NCI-H446 (cell line): ENCODE measurements at regions not wholly inside any gene's neighbourhood (a gene's known extent, or its start where the extent isn't known, plus 50 kb on each side); places are given as distances from the start of the nearest gene placed in this dataset.

Experiments used
- DNase-seq, 2 experiments: peaks; one replicate each; lab custom pipeline; 2025; lab: John Stamatoyannopoulos, UW

GRCh38 chr7:51539840-51540239, 223.2 kb upstream of the COBL start:
- no peak for DNase-seq

DNA sequence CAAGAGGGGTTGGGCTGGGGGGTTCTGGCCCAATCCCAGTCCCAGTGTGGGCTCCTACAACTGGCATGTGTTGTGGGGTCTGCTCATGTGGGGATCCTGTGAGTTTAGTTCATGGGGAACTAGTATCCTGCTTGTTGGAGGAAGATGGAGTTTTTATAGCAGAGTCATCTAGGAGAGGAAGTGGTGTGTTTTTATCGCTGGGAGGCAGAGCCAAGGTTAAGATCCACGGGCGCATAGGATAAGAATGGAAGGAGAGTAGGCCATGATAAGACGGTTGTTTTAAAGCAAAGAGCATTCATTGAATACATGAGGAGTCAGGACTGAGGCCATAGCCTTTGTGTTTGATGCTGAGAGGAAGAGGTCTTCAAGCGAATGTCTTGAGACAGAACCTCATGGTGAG, 211.6 kb upstream of the COBL start:
- DNase-seq = no peak

- DNase-seq = no peak
Observed at GRCh38 chr7:51521694-51522312, 205.2 kb upstream of the COBL start.

GRCh38 chr7:51521054-51521453, 204.4 kb upstream of the COBL start:
- no peak for DNase-seq

DNA sequence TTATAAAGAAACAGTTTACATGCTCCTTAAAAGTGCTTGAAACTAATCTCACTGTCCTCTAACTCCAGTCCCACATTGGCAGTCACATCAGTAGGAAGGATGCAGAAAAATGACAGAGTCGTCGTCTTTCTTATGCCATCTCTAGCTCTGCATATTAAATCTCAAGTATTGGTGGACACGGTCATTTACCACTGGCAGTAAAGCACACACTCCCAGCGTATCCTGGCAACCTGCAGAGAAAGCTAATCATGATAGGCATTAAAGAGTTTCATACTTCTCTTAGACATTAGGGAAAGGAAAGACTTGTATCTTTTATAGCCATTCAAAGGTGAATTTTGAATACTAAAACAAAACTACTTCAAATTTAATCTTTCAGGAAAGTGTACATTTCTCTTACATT, 202.0 kb upstream of the COBL start:
- no peak for DNase-seq

GRCh38 chr7:51517187-51517586, 200.6 kb upstream of the COBL start:
- DNase-seq = no peak

- DNase-seq = no peak
Observed at GRCh38 chr7:51501620-51502019, 185.0 kb upstream of the COBL start.

GRCh38 chr7:51482976-51483375, 166.4 kb upstream of the COBL start:
- no peak for DNase-seq

DNA sequence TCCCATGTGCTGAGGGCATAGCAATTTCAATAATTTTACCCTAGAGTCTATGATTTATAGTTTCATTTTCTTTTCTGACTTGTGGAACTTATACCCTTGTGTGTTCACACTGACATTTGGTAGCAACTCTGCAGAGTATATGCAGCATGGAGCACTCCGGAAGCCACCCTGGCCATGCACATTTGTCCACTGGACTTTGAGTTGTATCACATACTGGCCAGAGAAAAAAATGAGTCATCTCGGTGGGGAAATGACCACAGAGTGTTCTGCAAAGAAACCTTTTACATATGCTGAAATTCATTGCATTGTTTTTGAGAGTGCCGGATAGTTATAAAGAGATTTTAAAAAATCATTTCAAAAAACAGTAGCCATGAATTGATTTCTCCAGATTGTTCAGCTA, 164.8 kb upstream of the COBL start:
- DNase-seq = no peak

DNA sequence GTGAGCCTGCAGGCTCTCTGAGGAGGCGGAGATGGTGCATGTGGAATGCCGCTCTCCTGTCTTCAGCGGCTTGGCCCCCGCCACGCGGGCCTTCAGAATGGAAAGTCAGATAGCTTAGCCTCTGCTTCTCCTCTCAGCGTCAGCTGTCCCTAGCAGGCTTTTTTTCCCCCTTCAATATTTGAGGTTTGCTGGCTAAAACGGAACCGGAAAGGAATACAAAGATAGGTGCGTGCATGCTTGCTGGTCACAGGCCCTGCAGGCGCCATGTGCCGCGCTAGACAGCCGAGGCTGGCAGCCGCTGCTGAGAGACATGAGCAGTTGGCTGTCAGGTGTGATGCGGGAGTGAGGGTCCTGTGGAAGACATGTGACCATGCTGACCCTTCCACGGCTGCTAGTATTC, 161.2 kb upstream of the COBL start:
- no peak for DNase-seq

- DNase-seq = no peak
Observed at GRCh38 chr7:51477323-51477722, 160.7 kb upstream of the COBL start.

GRCh38 chr7:51476026-51476425, 159.4 kb upstream of the COBL start:
- DNase-seq = no peak

- DNase-seq = no peak
Observed at GRCh38 chr7:51472873-51473272, 156.3 kb upstream of the COBL start.

DNA sequence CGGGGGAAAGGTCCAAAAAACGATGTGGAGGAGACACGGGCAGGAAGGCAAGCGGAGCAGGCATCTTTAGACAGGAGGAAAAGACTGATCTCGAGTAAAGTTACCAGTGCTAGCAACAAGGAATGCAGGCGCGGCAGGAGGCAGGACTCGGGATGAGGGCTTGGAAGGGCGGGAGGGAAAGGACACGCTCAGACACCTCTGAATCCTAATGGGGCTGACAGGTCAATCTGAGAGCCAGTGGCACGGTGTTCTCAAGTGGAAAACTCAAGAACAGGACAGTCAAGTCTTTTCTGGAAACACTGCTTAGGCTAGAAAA, 155.3 kb upstream of the COBL start:
- no peak for DNase-seq

GRCh38 chr7:51471210-51471980, 154.8 kb upstream of the COBL start:
- DNase-seq = peak in 1 of 2 experiments; percentile 38

DNA sequence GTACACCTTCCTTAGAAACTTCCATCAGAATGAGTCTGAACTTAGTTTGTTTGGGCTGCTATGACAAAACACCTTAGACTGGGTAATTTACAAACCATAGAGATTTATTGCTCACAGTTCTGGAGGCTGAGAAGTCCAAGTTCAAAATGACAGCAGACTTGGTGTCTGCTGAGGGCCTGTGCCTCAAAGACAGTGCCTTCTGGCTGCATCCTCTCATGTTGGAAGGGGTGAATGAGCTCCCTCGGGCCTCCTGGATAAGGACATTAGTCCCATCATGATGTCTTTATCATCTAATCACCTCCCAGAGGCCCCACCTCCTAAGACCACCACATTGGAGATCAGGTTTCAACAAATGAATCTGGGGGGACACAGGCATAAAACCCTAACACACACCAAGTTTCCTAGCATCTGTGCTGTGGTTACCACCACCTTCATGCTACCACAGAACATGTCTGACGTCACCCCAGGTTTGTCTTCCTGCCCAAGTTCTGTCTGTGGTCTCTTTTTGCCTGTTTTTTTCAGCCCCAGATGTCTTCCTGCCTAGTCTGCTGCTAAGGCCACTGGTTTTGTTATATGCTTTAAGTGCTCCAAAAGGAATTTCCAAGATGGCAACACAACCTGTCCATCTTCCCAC, 150.9 kb upstream of the COBL start:
- DNase-seq = no peak

GRCh38 chr7:51459809-51460208, 143.2 kb upstream of the COBL start:
- DNase-seq = no peak

- no peak for DNase-seq
Observed at GRCh38 chr7:51458693-51459092, 142.1 kb upstream of the COBL start.

- no peak for DNase-seq
Observed at GRCh38 chr7:51457079-51457478, 140.5 kb upstream of the COBL start.

GRCh38 chr7:51456431-51457060, 139.9 kb upstream of the COBL start:
- DNase-seq = no peak

DNA sequence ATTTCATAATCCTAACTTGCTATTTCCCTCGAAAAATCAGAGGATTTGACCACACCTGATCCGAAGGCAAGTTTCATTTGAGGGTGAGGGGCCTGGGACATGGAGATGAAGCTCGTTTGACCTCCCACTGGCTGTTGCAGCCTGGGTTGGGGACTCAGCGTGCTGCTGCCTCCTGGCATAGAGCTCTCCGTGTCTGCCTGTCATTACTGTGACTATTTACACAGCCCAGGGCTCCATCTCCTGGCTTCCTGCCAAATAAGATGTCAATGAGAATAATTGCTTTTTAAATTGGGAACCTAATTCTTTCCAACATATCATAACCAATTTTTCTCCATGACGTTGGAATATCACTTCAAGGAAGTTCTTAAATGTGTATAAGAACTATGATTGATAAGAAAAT, 139.3 kb upstream of the COBL start:
- DNase-seq = peak; percentile 47 to 69

DNA sequence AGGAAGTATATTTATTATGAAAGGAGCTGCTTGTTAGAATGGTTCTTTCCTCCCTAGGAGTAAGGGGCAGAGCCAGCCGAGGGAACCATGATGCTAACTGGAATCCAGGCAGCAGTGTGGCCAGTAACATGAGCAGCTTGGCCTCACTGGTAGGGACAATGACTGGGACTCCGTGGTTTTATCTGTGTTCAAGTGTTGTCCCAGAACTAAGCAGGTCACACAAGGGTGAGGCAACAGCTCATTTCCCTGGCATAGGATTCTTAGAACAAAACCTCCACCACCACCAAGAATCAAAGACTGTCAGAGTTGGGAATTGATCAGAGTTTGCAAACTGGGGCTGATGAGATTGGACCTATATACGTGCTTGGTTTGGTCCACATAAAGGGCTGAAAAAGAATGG, 138.9 kb upstream of the COBL start:
- DNase-seq = no peak

- no peak for DNase-seq
Observed at GRCh38 chr7:51455086-51455485, 138.5 kb upstream of the COBL start.
